H1 (cell line): ENCODE measurements at regions not wholly inside any gene's neighbourhood (a gene's known extent, or its start where the extent isn't known, plus 50 kb on each side); places are given as distances from the start of the nearest gene placed in this dataset.

Experiments
- CTCF ChIA-PET: fragments of 300-600 bp; sonication (Branson Sonifier 250); formaldehyde crosslinking; loops from one replicate; lab custom pipeline; 2021; ENCODE audit not compliant: partially characterized antibody; lab: Charles Lee
- POLR2A ChIA-PET: fragments of 300-600 bp; sonication (Branson Sonifier 250); formaldehyde crosslinking; loops from one replicate; lab custom pipeline; 2021; ENCODE audit warnings: inconsistent platforms; ENCODE audit not compliant: partially characterized antibody; lab: Charles Lee
- DNase-seq, 2 experiments: peaks; one replicate each; pipeline versions ENCODE4 v3.0.0 to v3.0.0-alpha.2; 2010 to 2022; ENCODE audit warnings: low spot score in 2 of 2, low read depth in 1 of 2, mixed read lengths in 1 of 2
- FAIRE-seq: peaks from 2 replicates; lab custom pipeline; 2011; peaks lifted over from hg19 to GRCh38; lab: Jason Lieb, UNC
- H2AFZ ChIP-seq: 2 replicates; pipeline ENCODE4 v1.8.1; 2012; ENCODE audit warnings: low read length, inconsistent platforms
- H2AK5ac ChIP-seq: 2 replicates; pipeline ENCODE4 v1.6.1; 2013; ENCODE audit warnings: low read depth, low read length
- H2BK120ac ChIP-seq: replicated peaks from 2 replicates; pipeline ENCODE3; 2013; ENCODE audit warnings: low read depth, low read length, inconsistent platforms
- H2BK12ac ChIP-seq: 2 replicates; pipeline ENCODE4 v1.6.1; 2013; ENCODE audit warnings: low read depth, low read length
- H2BK15ac ChIP-seq: 2 replicates; pipeline ENCODE4 v1.6.1; 2013; ENCODE audit warnings: low read length
- H2BK20ac ChIP-seq: 2 replicates; pipeline ENCODE4 v1.6.1; 2013; ENCODE audit warnings: low read length
- H2BK5ac ChIP-seq: 2 replicates; pipeline ENCODE4 v1.6.1; 2013; ENCODE audit warnings: low read depth, low read length
- H3K14ac ChIP-seq: 2 replicates; pipeline ENCODE4 v1.6.1; 2013; ENCODE audit warnings: inconsistent platforms; ENCODE audit not compliant: insufficient read length
- H3K18ac ChIP-seq: 2 replicates; pipeline ENCODE4 v1.6.1; 2013; ENCODE audit warnings: low read length; ENCODE audit errors: extremely low read depth
- H3K23ac ChIP-seq: 2 replicates; pipeline ENCODE4 v1.6.1; 2013; ENCODE audit warnings: inconsistent platforms; ENCODE audit not compliant: insufficient read length
- H3K23me2 ChIP-seq: 2 replicates; pipeline ENCODE4 v1.6.1; 2013; ENCODE audit warnings: low read depth, low read length
- H3K27ac ChIP-seq: 2 replicates; pipeline ENCODE4 v1.6.1; 2011; ENCODE audit warnings: low read depth, low read length, inconsistent platforms
- H3K27me3 ChIP-seq, 4 experiments: replicated peaks in 1 of 4; 1 replicate in 1 of 4; 2 replicates in 3 of 4; pipeline versions ENCODE4 v1.6.1 to v1.8.1; 2011 to 2013; ENCODE audit warnings: low read length in 3 of 4, mild to moderate bottlenecking in 3 of 4, inconsistent platforms in 2 of 4, mixed read lengths in 2 of 4, moderate library complexity in 1 of 4; ENCODE audit not compliant: control insufficient read depth in 3 of 4, insufficient read depth in 3 of 4; ENCODE audit errors: extremely low read depth in 1 of 4
- H3K36me3 ChIP-seq, 4 experiments: 2 replicates each; pipeline versions ENCODE4 v1.6.1 to v1.8.1; 2011 to 2013; ENCODE audit warnings: mild to moderate bottlenecking in 4 of 4, low read length in 3 of 4, moderate library complexity in 2 of 4, control low read depth in 1 of 4, inconsistent platforms in 1 of 4; ENCODE audit not compliant: insufficient read depth in 4 of 4, control insufficient read depth in 2 of 4
- H3K4ac ChIP-seq: replicated peaks from 2 replicates; pipeline ENCODE3; 2013; ENCODE audit warnings: low read length, low read depth, mixed read lengths, inconsistent platforms; ENCODE audit not compliant: insufficient read length
- H3K4me1 ChIP-seq, 4 experiments: replicated peaks in 1 of 4; 1 replicate in 1 of 4; 2 replicates in 3 of 4; pipeline versions ENCODE4 v1.6.1 to v1.8.1; 2011 to 2013; ENCODE audit warnings: low read length in 3 of 4, inconsistent platforms in 2 of 4, mixed read lengths in 1 of 4; ENCODE audit not compliant: insufficient read depth in 4 of 4, control insufficient read depth in 3 of 4
- H3K4me2 ChIP-seq, 2 experiments: 2 replicates each; pipeline versions ENCODE4 v1.6.1 to v1.8.1; 2011 to 2013; ENCODE audit warnings: low read depth in 2 of 2, low read length in 2 of 2, control low read depth in 1 of 2, inconsistent platforms in 1 of 2, mild to moderate bottlenecking in 1 of 2; ENCODE audit not compliant: insufficient read depth in 1 of 2
- H3K4me3 ChIP-seq, 4 experiments: fragments of 200-600, 300-600 bp in 1 of 4; sonication (generic), shearing (Covaris generic), sonication (Bioruptor Twin) in 1 of 4; 2 replicates each; pipeline versions ENCODE4 v1.5.1 to v1.8.1; 2011 to 2016; ENCODE audit warnings: low read length in 4 of 4, low read depth in 3 of 4, control low read depth in 2 of 4, inconsistent platforms in 2 of 4, mild to moderate bottlenecking in 2 of 4, mixed read lengths in 1 of 4, moderate library complexity in 1 of 4; ENCODE audit not compliant: insufficient read depth in 2 of 4; ENCODE audit errors: extremely low read depth in 1 of 4
- H3K56ac ChIP-seq: replicated peaks from 2 replicates; pipeline ENCODE3; 2013; ENCODE audit warnings: low read depth, mild to moderate bottlenecking, mixed read lengths, low read length, inconsistent platforms; ENCODE audit not compliant: insufficient read length
- H3K79me1 ChIP-seq: 2 replicates; pipeline ENCODE4 v1.6.1; 2013; ENCODE audit warnings: low read depth, low read length, control low read depth
- H3K79me2 ChIP-seq, 2 experiments: 2 replicates each; pipeline versions ENCODE4 v1.6.1 to v1.8.1; 2012 to 2013; ENCODE audit warnings: low read length in 2 of 2, mild to moderate bottlenecking in 2 of 2, inconsistent platforms in 1 of 2; ENCODE audit not compliant: insufficient read depth in 2 of 2, control insufficient read depth in 1 of 2
- H3K9ac ChIP-seq, 4 experiments: replicated peaks in 1 of 4; 1 replicate in 1 of 4; 2 replicates in 3 of 4; pipeline versions ENCODE4 v1.6.1 to v1.8.1; 2011 to 2013; ENCODE audit warnings: low read depth in 3 of 4, low read length in 3 of 4, control low read depth in 2 of 4, mild to moderate bottlenecking in 2 of 4, moderate library complexity in 2 of 4, inconsistent platforms in 1 of 4; ENCODE audit errors: extremely low read depth in 1 of 4
- H3K9me3 ChIP-seq, 2 experiments: 2 replicates each; pipeline versions ENCODE4 v1.6.1 to v1.8.1; 2012 to 2013; ENCODE audit warnings: mild to moderate bottlenecking in 2 of 2, moderate library complexity in 2 of 2, control low read depth in 1 of 2, inconsistent platforms in 1 of 2, low read depth in 1 of 2, low read length in 1 of 2, mixed read lengths in 1 of 2; ENCODE audit not compliant: insufficient read depth in 2 of 2
- H4K20me1 ChIP-seq, 2 experiments: replicated peaks in 1 of 2; 2 replicates each; pipeline versions ENCODE3 to v1.8.1; 2011 to 2013; ENCODE audit warnings: inconsistent platforms in 2 of 2, low read length in 2 of 2, mild to moderate bottlenecking in 1 of 2; ENCODE audit not compliant: insufficient read depth in 2 of 2, control insufficient read depth in 1 of 2
- H4K5ac ChIP-seq: 2 replicates; pipeline ENCODE4 v1.6.1; 2013; ENCODE audit warnings: low read length, low read depth, mixed read lengths, inconsistent platforms; ENCODE audit not compliant: insufficient read length
- H4K8ac ChIP-seq: 2 replicates; pipeline ENCODE4 v1.8.0; 2013; ENCODE audit warnings: mild to moderate bottlenecking, moderate library complexity, low read length, inconsistent platforms; ENCODE audit not compliant: insufficient read depth; ENCODE audit errors: extremely low read depth
- H4K91ac ChIP-seq: replicated peaks from 2 replicates; pipeline ENCODE3; 2013; ENCODE audit warnings: low read length, mixed read lengths, inconsistent platforms; ENCODE audit not compliant: insufficient read length
- ASH2L ChIP-seq: fragments of 200-600, 300-600 bp; sonication (generic); IDR thresholded peaks from one replicate; pipeline ENCODE4 v1.7.1; 2017; ENCODE audit warnings: low read length
- ATF2 ChIP-seq: IDR thresholded peaks from 2 replicates; pipeline ENCODE4 v1.6.1; 2012; ENCODE audit warnings: low read length, inconsistent platforms
- BACH1 ChIP-seq: IDR thresholded peaks from 2 replicates; pipeline ENCODE4 v1.6.1; 2012; ENCODE audit warnings: low read length, improper control_type of control experiment
- BCL11A ChIP-seq, 2 experiments: IDR thresholded peaks; one replicate each; pipeline ENCODE4 v1.6.1; 2011; ENCODE audit warnings: low read depth in 2 of 2, low read length in 2 of 2, mild to moderate bottlenecking in 2 of 2
- CBX5 ChIP-seq: fragments of 300-800, 300-1000 bp; sonication (generic); IDR thresholded peaks from 2 replicates; pipeline ENCODE4 v1.7.1; 2016; ENCODE audit warnings: antibody characterized with exemption, low read length, low read depth
- CBX8 ChIP-seq: fragments of 300-800, 300-1000 bp; sonication (generic); IDR thresholded peaks from 2 replicates; pipeline ENCODE4 v1.7.1; 2016; ENCODE audit warnings: low read depth, low read length, borderline replicate concordance
- CHD1 ChIP-seq: IDR thresholded peaks from 2 replicates; pipeline ENCODE4 v1.6.1; 2012; ENCODE audit warnings: low read depth, low read length, improper control_type of control experiment
- EGR1 ChIP-seq: IDR thresholded peaks from 2 replicates; pipeline ENCODE4 v1.6.1; 2011; ENCODE audit warnings: low read depth, low read length, borderline replicate concordance
- EZH2 ChIP-seq: fragments of 200-600 bp; sonication (generic); IDR thresholded peaks from 2 replicates; pipeline ENCODE4 v1.7.1; 2012; ENCODE audit warnings: low read depth, mild to moderate bottlenecking, moderate library complexity, low read length, inconsistent platforms; ENCODE audit not compliant: severe bottlenecking
- FOSL1 ChIP-seq: IDR thresholded peaks from 2 replicates; pipeline ENCODE4 v1.6.1; 2011; ENCODE audit warnings: mild to moderate bottlenecking, low read depth, low read length, moderate library complexity; ENCODE audit not compliant: insufficient read depth
- MAFK ChIP-seq: IDR thresholded peaks from 2 replicates; pipeline ENCODE4 v1.6.1; 2012; ENCODE audit warnings: low read depth, mild to moderate bottlenecking, improper control_type of control experiment, low read length
- SRF ChIP-seq: IDR thresholded peaks from 2 replicates; pipeline ENCODE4 v1.6.1; 2011; ENCODE audit warnings: mild to moderate bottlenecking, low read depth, low read length, moderate library complexity
- TBP ChIP-seq: IDR thresholded peaks from 2 replicates; pipeline ENCODE4 v1.6.1; 2011; ENCODE audit warnings: low read depth, low read length, improper control_type of control experiment
- TEAD4 ChIP-seq: IDR thresholded peaks from 2 replicates; pipeline ENCODE4 v1.6.1; 2012; ENCODE audit warnings: low read depth, low read length, inconsistent platforms, mixed read lengths

- H2AK5ac ChIP-seq: no peak overlapping the region
- FAIRE-seq: no peak
- H2AFZ ChIP-seq: no peak overlapping the region
- no peak overlapping the region for H2BK12ac ChIP-seq
- no peaks in the 10 kb centered on the region for H3K36me3 ChIP-seq
- H3K27me3 ChIP-seq: no peaks in the 10 kb centered on the region
- H2BK20ac ChIP-seq: no peak overlapping the region
- H3K56ac ChIP-seq: no peak overlapping the region
- DNase-seq: no peak
- H3K4me1 ChIP-seq: no peaks in the 10 kb centered on the region
- H4K91ac ChIP-seq: no peak overlapping the region
- CTCF ChIA-PET: interaction anchor here (0.6 to 1.4 kb wide), 2 partner anchors 10 to 715 kb away, joined by 3 to 5 read pairs; no protein-coding TSS in a partner anchor
- no peak overlapping the region for H3K4ac ChIP-seq
- no peak overlapping the region for H4K8ac ChIP-seq
- TF ChIP-seq EZH2 (no peak), ASH2L (no peak), BCL11A (IDR thresholded peaks at IDR 0.05; ENCODE audit: low read depth in 2 of 2, low read length in 2 of 2) (no peak), TEAD4 (no peak), EGR1 (no peak), FOSL1 (no peak), CBX5 (no peak), SRF (no peak), TBP (no peak), BACH1 (no peak), MAFK (no peak), CBX8 (no peak), ATF2 (no peak), CHD1 (no peak)
- H3K79me1 ChIP-seq: no peaks in the 10 kb centered on the region
- no peak overlapping the region for H3K18ac ChIP-seq
- no peaks in the 10 kb centered on the region for H3K79me2 ChIP-seq
- no peak overlapping the region for H3K23ac ChIP-seq
- POLR2A ChIA-PET: no interaction called here
- H2BK5ac ChIP-seq: no peak overlapping the region
- H2BK120ac ChIP-seq: no peak overlapping the region
- H3K4me2 ChIP-seq: no peak overlapping the region
- no peak overlapping the region for H4K5ac ChIP-seq
- no peaks in the 10 kb centered on the region for H4K20me1 ChIP-seq
- H3K9me3 ChIP-seq: no peaks in the 10 kb centered on the region
- no peak overlapping the region for H3K4me3 ChIP-seq
- H3K27ac ChIP-seq: no peak overlapping the region
- H3K14ac ChIP-seq: no peak overlapping the region
- no peak overlapping the region for H2BK15ac ChIP-seq
- no peak overlapping the region for H3K9ac ChIP-seq
- no peaks in the 10 kb centered on the region for H3K23me2 ChIP-seq
Measured at GRCh38 chr9:73863924-73864323, 633.2 kb upstream of the RORB start.
